ENCODE measurements at regions not wholly inside any gene's neighbourhood (a gene's known extent, or its start where the extent isn't known, plus 50 kb on each side); places are given as distances from the start of the nearest gene placed in this dataset.

DNA sequence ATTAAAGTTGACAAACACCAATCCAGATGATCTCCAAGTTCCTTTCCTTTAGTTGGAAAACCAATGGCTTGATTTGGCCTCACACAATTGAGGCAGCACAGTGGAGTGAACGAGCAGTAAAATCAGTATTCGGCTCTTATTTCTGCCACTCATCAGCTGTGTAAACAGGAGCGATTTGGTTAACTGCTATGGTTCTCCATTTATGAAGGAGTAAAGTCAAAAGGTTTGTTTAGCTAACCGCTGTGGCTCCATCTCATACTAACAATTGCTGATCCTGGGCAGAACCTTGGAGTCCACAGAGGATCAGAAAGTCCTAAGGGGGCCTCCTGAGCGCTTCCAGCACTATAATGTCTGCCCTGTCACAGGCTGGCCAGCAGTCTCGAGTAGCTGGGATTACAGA lies 54.5 kb upstream of the EXOC1L start:
- no peak overlapping the region for H3K27ac ChIP-seq (ENCODE audit: poor library complexity, severe bottlenecking)

DNA sequence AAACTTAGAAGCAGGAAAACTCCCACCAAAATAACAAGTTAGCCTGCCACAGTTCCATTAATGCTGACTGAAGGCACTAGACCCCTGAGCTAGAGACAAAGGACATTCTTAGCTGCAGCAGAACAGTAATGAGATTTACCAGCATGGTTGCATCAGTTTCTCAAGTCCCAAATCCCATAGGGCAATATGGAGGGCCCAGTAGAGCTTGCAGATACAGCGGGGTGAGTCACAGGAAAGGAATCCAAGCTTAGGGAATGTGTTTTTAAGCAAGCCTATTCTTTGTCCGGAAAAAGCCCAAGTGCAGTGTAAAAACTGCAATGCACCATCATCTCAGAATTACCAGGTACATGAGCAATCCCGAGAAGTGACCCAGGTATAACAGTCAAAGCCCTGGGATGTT lies 51.3 kb upstream of the EXOC1L start:
- Histone ChIP-seq H3K4me1 (ENCODE audit: insufficient read depth, poor library complexity, severe bottlenecking) (no peaks in the 10 kb centered on the region), H3K36me3 (ENCODE audit: low read depth) (no peaks in the 10 kb centered on the region), H3K9me3 (ENCODE audit: severe bottlenecking) (no peaks in the 10 kb centered on the region), H3K27ac (ENCODE audit: poor library complexity, severe bottlenecking) (no peak overlapping the region), H3K27me3 (ENCODE audit: insufficient read depth, poor library complexity, severe bottlenecking) (no peaks in the 10 kb centered on the region), H3K4me3 (ENCODE audit: severe bottlenecking) (no peak overlapping the region)
- ATAC-seq (ENCODE audit: low read depth) (peak; percentile 76), DNase-seq (ENCODE audit: low spot score) (no peak)
- TF ChIP-seq, protein P1, sequence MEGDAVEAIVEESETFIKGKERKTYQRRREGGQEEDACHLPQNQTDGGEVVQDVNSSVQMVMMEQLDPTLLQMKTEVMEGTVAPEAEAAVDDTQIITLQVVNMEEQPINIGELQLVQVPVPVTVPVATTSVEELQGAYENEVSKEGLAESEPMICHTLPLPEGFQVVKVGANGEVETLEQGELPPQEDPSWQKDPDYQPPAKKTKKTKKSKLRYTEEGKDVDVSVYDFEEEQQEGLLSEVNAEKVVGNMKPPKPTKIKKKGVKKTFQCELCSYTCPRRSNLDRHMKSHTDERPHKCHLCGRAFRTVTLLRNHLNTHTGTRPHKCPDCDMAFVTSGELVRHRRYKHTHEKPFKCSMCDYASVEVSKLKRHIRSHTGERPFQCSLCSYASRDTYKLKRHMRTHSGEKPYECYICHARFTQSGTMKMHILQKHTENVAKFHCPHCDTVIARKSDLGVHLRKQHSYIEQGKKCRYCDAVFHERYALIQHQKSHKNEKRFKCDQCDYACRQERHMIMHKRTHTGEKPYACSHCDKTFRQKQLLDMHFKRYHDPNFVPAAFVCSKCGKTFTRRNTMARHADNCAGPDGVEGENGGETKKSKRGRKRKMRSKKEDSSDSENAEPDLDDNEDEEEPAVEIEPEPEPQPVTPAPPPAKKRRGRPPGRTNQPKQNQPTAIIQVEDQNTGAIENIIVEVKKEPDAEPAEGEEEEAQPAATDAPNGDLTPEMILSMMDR (IDR thresholded peaks at IDR 0.05; ENCODE audit: poor library complexity, severe bottlenecking), result no peak

More for the DNA sequence above, 54.5 kb upstream of the EXOC1L start:
- no peak for ATAC-seq (ENCODE audit: low read depth)
- Histone ChIP-seq H3K36me3 (ENCODE audit: low read depth) (no peaks in the 10 kb centered on the region), H3K4me3 (ENCODE audit: severe bottlenecking) (no peak overlapping the region), H3K27me3 (ENCODE audit: insufficient read depth, poor library complexity, severe bottlenecking) (no peaks in the 10 kb centered on the region), H3K9me3 (ENCODE audit: severe bottlenecking) (no peaks in the 10 kb centered on the region), H3K4me1 (ENCODE audit: insufficient read depth, poor library complexity, severe bottlenecking) (no peaks in the 10 kb centered on the region)
- TF ChIP-seq, protein P1 (IDR thresholded peaks at IDR 0.05; ENCODE audit: poor library complexity, severe bottlenecking), result no peak
- DNase-seq (ENCODE audit: low spot score), result no peak
